ENCODE measurements at regions not wholly inside any gene's neighbourhood (a gene's known extent, or its start where the extent isn't known, plus 50 kb on each side); places are given as distances from the start of the nearest gene placed in this dataset.

GRCh38 chrX:20507901-20508620, 241.4 kb upstream of the RPS6KA3 start:
- no peak for TF ChIP-seq CTCF (conservative IDR thresholded peaks at IDR 0.05; ENCODE audit: low read length)
- no peak for TF ChIP-seq EZH2phosphoT487 (IDR thresholded peaks at IDR 0.05; ENCODE audit: borderline replicate concordance, low read depth, low read length)
